ENCODE measurements at regions not wholly inside any gene's neighbourhood (a gene's known extent, or its start where the extent isn't known, plus 50 kb on each side); places are given as distances from the start of the nearest gene placed in this dataset.

- Histone ChIP-seq H4K20me1 (ENCODE audit: insufficient read depth) (no peaks in the 10 kb centered on the region), H3K4me2 (ENCODE audit: low read length) (no peak overlapping the region), H3K27me3 (ENCODE audit: insufficient read depth, low read depth, low read length) (no peaks in the 10 kb centered on the region), H2AFZ (ENCODE audit: low read depth, low read length) (no peak overlapping the region), H3K9me3 (ENCODE audit: low read length) (no peaks in the 10 kb centered on the region), H3K36me3 (ENCODE audit: insufficient read depth, low read length) (no peaks in the 10 kb centered on the region), H3F3A (ENCODE audit: insufficient read depth, low read length, poor library complexity, severe bottlenecking) (no peaks in the 10 kb centered on the region), H3K27ac (ENCODE audit: low read length) (no peak overlapping the region), H3K4me3 (ENCODE audit: low read length) (no peak overlapping the region), H3K9me2 (ENCODE audit: insufficient read depth, low read length) (no peaks in the 10 kb centered on the region), H3K9ac (ENCODE audit: low read length) (no peak overlapping the region), H3K79me2 (replicated peaks; ENCODE audit: insufficient read depth, low read length) (no peaks in the 10 kb centered on the region)
- TF ChIP-seq CTCF (IDR thresholded peaks at IDR 0.05; ENCODE audit: poor library complexity, severe bottlenecking) (no peak), POLR2AphosphoS5 (IDR thresholded peaks at IDR 0.05) (no peak), MXI1 (conservative IDR thresholded peaks at IDR 0.05; ENCODE audit: poor library complexity, severe bottlenecking) (no peak), TAF1 (IDR thresholded peaks at IDR 0.05; ENCODE audit: low read depth) (no peak), SMC3 (conservative IDR thresholded peaks at IDR 0.05; ENCODE audit: poor library complexity) (no peak), REST (IDR thresholded peaks at IDR 0.05; ENCODE audit: borderline replicate concordance) (no peak), RAD21 (conservative IDR thresholded peaks at IDR 0.05) (no peak), EZH2 (IDR thresholded peaks at IDR 0.05; ENCODE audit: borderline replicate concordance, insufficient read depth, low read length, poor library complexity, severe bottlenecking) (no peak), EP300 (conservative IDR thresholded peaks at IDR 0.05; ENCODE audit: poor library complexity, severe bottlenecking) (no peak)
Observed at GRCh38 chr3:13715167-13715954, 164.5 kb downstream of the WNT7A start.

- H3K36me3 ChIP-seq (ENCODE audit: insufficient read depth, low read length): no peaks in the 10 kb centered on the region
- H3K9ac ChIP-seq (ENCODE audit: low read length): no peak overlapping the region
- no peaks in the 10 kb centered on the region for H3K9me2 ChIP-seq (ENCODE audit: insufficient read depth, low read length)
- H3K27me3 ChIP-seq (ENCODE audit: insufficient read depth, low read depth, low read length): no peaks in the 10 kb centered on the region
- H3K4me2 ChIP-seq (ENCODE audit: low read length): no peak overlapping the region
- no peaks in the 10 kb centered on the region for H3K79me2 ChIP-seq (replicated peaks; ENCODE audit: insufficient read depth, low read length)
- no peak overlapping the region for H3K27ac ChIP-seq (ENCODE audit: low read length)
- no peak overlapping the region for H3K4me3 ChIP-seq (ENCODE audit: low read length)
- H4K20me1 ChIP-seq (ENCODE audit: insufficient read depth): no peaks in the 10 kb centered on the region
- no peak for TF ChIP-seq SMC3 (conservative IDR thresholded peaks at IDR 0.05; ENCODE audit: poor library complexity)
- TF ChIP-seq TAF1 (IDR thresholded peaks at IDR 0.05; ENCODE audit: low read depth): no peak
- no peak for TF ChIP-seq EZH2 (IDR thresholded peaks at IDR 0.05; ENCODE audit: borderline replicate concordance, insufficient read depth, low read length, poor library complexity, severe bottlenecking)
- TF ChIP-seq EP300 (conservative IDR thresholded peaks at IDR 0.05; ENCODE audit: poor library complexity, severe bottlenecking): no peak
- TF ChIP-seq RAD21 (conservative IDR thresholded peaks at IDR 0.05): no peak
- no peak for TF ChIP-seq REST (IDR thresholded peaks at IDR 0.05; ENCODE audit: borderline replicate concordance)
- TF ChIP-seq MXI1 (conservative IDR thresholded peaks at IDR 0.05; ENCODE audit: poor library complexity, severe bottlenecking): no peak
- TF ChIP-seq CTCF (IDR thresholded peaks at IDR 0.05; ENCODE audit: poor library complexity, severe bottlenecking): no peak
- no peak for TF ChIP-seq POLR2AphosphoS5 (IDR thresholded peaks at IDR 0.05)
- H2AFZ ChIP-seq (ENCODE audit: low read depth, low read length): no peak overlapping the region
- no peaks in the 10 kb centered on the region for H3K9me3 ChIP-seq (ENCODE audit: low read length)
- H3F3A ChIP-seq (ENCODE audit: insufficient read depth, low read length, poor library complexity, severe bottlenecking): no peaks in the 10 kb centered on the region
Observed at GRCh38 chr3:13714251-13714916, 165.5 kb downstream of the FBLN2 start.

All from neural cell (in vitro differentiated cells).